Activated T-helper 1 cell treated with anti-CD3 and anti-CD28 coated beads, Interleukin-12 subunit alpha, Interleukin-12 subunit beta, Interleukin-2, Interleukin-4 antibody, amounts not matched to agents 30 ng/mL and 10 ng/mL and 1 ng/mL, durations not matched to agents 14 hours and 24 hours and 36 hours (primary cell): ENCODE measurements at regions not wholly inside any gene's neighbourhood (a gene's known extent, or its start where the extent isn't known, plus 50 kb on each side); places are given as distances from the start of the nearest gene placed in this dataset.
"Not testable (repeated sequence)": the region's sequence is repeated elsewhere in the genome, so short reads cannot be mapped to it uniquely, and the experiment has no call there.

Experiments used
- DNase-seq: peaks from one replicate; pipeline ENCODE4 v3.0.0; 2021; ENCODE audit warnings: low spot score
- H3K27ac Mint-ChIP-seq: one replicate; pipeline ENCODE4 v1.8.0; 2021; ENCODE audit warnings: mild to moderate bottlenecking, mixed read lengths
- H3K27me3 Mint-ChIP-seq: one replicate; pipeline ENCODE4 v1.8.0; 2022; ENCODE audit warnings: mild to moderate bottlenecking, moderate library complexity, mixed read lengths; ENCODE audit not compliant: insufficient read depth
- H3K36me3 Mint-ChIP-seq: one replicate; pipeline ENCODE4 v1.8.0; 2021; ENCODE audit warnings: low read depth, mixed read lengths
- H3K4me1 Mint-ChIP-seq: one replicate; pipeline ENCODE4 v1.8.0; 2021; ENCODE audit warnings: low read depth, mixed read lengths
- H3K4me3 Mint-ChIP-seq: one replicate; pipeline ENCODE4 v1.8.0; 2021; ENCODE audit warnings: mild to moderate bottlenecking, moderate library complexity, mixed read lengths
- H3K9me3 Mint-ChIP-seq: one replicate; pipeline ENCODE4 v1.8.0; 2021; ENCODE audit warnings: mixed read lengths
- intact Hi-C: fragments of 100-400 bp; cut with micrococcal nuclease; formaldehyde crosslinking; loops from one replicate; pipeline ENCODE4 v1.15.1; 2024

GRCh38 chr9:104997536-104997935 is 69.6 kb upstream of the ABCA1 start:
- intact Hi-C loops = loop anchor here (10.0 kb wide), 2 partner anchors 157 to 697 kb away; partner anchors contain the start of gene TMEM38B
- no peak for DNase-seq
- Mint-ChIP-seq H3K4me1 (peaks cover 15% of the 10 kb centered on the region), H3K27ac (no peak overlapping the region), H3K9me3 (no peaks in the 10 kb centered on the region), H3K4me3 (no peak overlapping the region), H3K27me3 (peaks cover 12% of the 10 kb centered on the region), H3K36me3 (no peaks in the 10 kb centered on the region)

GRCh38 chr9:104999136-104999535 is 71.2 kb upstream of the ABCA1 start:
- no peak for DNase-seq
- Mint-ChIP-seq H3K27ac (no peak overlapping the region), H3K27me3 (peaks cover 4% of the 10 kb centered on the region), H3K4me1 (peaks cover 4% of the 10 kb centered on the region), H3K4me3 (no peak overlapping the region), H3K36me3 (no peaks in the 10 kb centered on the region), H3K9me3 (no peaks in the 10 kb centered on the region)
- intact Hi-C loops = loop anchor here (10.0 kb wide), 2 partner anchors 156 to 696 kb away; partner anchors contain the start of gene TMEM38B

GRCh38 chr9:105000529-105000928 is 72.6 kb upstream of the ABCA1 start:
- H3K4me3 Mint-ChIP-seq, H3K9me3 Mint-ChIP-seq, H3K27me3 Mint-ChIP-seq, H3K36me3 Mint-ChIP-seq, H3K27ac Mint-ChIP-seq, intact Hi-C loops, DNase-seq, H3K4me1 Mint-ChIP-seq: not testable (repeated sequence)

- no peak overlapping the region for H3K27ac Mint-ChIP-seq
- no peak overlapping the region for H3K4me3 Mint-ChIP-seq
- no peaks in the 10 kb centered on the region for H3K9me3 Mint-ChIP-seq
- H3K4me1 Mint-ChIP-seq = peaks cover 15% of the 10 kb centered on the region
- no peaks in the 10 kb centered on the region for H3K36me3 Mint-ChIP-seq
- no peak for DNase-seq
- H3K27me3 Mint-ChIP-seq = peaks cover 2% of the 10 kb centered on the region
- intact Hi-C loops = no loop called here
These were observed 76.6 kb upstream of the ABCA1 start for GRCh38 chr9:105004466-105005090.

- intact Hi-C loops = no loop called here
- peaks cover 15% of the 10 kb centered on the region for H3K4me1 Mint-ChIP-seq
- no peak overlapping the region for H3K4me3 Mint-ChIP-seq
- H3K9me3 Mint-ChIP-seq = no peaks in the 10 kb centered on the region
- H3K27me3 Mint-ChIP-seq = no peaks in the 10 kb centered on the region
- DNase-seq = no peak
- no peak overlapping the region for H3K27ac Mint-ChIP-seq
- H3K36me3 Mint-ChIP-seq = no peaks in the 10 kb centered on the region
These were observed 77.2 kb upstream of the ABCA1 start for GRCh38 chr9:105005186-105005585.

- DNase-seq = no peak
- intact Hi-C loops = no loop called here
- Mint-ChIP-seq H3K27ac (no peak overlapping the region), H3K27me3 (peaks cover 2% of the 10 kb centered on the region), H3K4me3 (no peak overlapping the region), H3K4me1 (peaks cover 15% of the 10 kb centered on the region), H3K9me3 (no peaks in the 10 kb centered on the region), H3K36me3 (no peaks in the 10 kb centered on the region)
These were observed 78.6 kb upstream of the ABCA1 start for GRCh38 chr9:105006514-105006913.

- no peaks in the 10 kb centered on the region for H3K36me3 Mint-ChIP-seq
- intact Hi-C loops = loop anchor here (1.0 kb wide), 1 partner anchor 16 kb away; no protein-coding TSS in a partner anchor
- no peak overlapping the region for H3K27ac Mint-ChIP-seq
- H3K4me1 Mint-ChIP-seq = peaks cover 15% of the 10 kb centered on the region
- no peak overlapping the region for H3K4me3 Mint-ChIP-seq
- DNase-seq = no peak
- H3K9me3 Mint-ChIP-seq = no peaks in the 10 kb centered on the region
- peaks cover 2% of the 10 kb centered on the region for H3K27me3 Mint-ChIP-seq
These were observed 79.2 kb upstream of the ABCA1 start for GRCh38 chr9:105007143-105007542.

- H3K36me3 Mint-ChIP-seq, H3K27ac Mint-ChIP-seq, H3K4me3 Mint-ChIP-seq, H3K9me3 Mint-ChIP-seq, intact Hi-C loops, DNase-seq, H3K27me3 Mint-ChIP-seq: not testable (repeated sequence)
- H3K4me1 Mint-ChIP-seq = peaks cover 10% of the 10 kb centered on the region
These were observed 82.1 kb upstream of the ABCA1 start for GRCh38 chr9:105010089-105010488.

GRCh38 chr9:105021917-105022316 is 94.0 kb upstream of the ABCA1 start:
- peaks cover 10% of the 10 kb centered on the region for H3K27me3 Mint-ChIP-seq
- intact Hi-C loops = no loop called here
- no peaks in the 10 kb centered on the region for H3K9me3 Mint-ChIP-seq
- H3K4me3 Mint-ChIP-seq = no peak overlapping the region
- DNase-seq = no peak
- H3K27ac Mint-ChIP-seq = no peak overlapping the region
- H3K36me3 Mint-ChIP-seq = peaks cover 2% of the 10 kb centered on the region
- H3K4me1 Mint-ChIP-seq = no peaks in the 10 kb centered on the region

- H3K27ac Mint-ChIP-seq, H3K4me3 Mint-ChIP-seq, intact Hi-C loops, H3K36me3 Mint-ChIP-seq, H3K9me3 Mint-ChIP-seq, DNase-seq, H3K4me1 Mint-ChIP-seq: not testable (repeated sequence)
- peaks cover 10% of the 10 kb centered on the region for H3K27me3 Mint-ChIP-seq
These were observed 94.6 kb upstream of the ABCA1 start for GRCh38 chr9:105022545-105022944.

- Mint-ChIP-seq H3K4me3 (no peak overlapping the region), H3K36me3 (no peaks in the 10 kb centered on the region)
These were observed 95.8 kb upstream of the ABCA1 start for GRCh38 chr9:105023788-105024187.

GRCh38 chr9:105024529-105024928 is 96.6 kb upstream of the ABCA1 start:
- Mint-ChIP-seq H3K27ac (no peak overlapping the region), H3K4me1 (no peaks in the 10 kb centered on the region), H3K4me3 (no peak overlapping the region), H3K9me3 (no peaks in the 10 kb centered on the region), H3K27me3 (peaks cover 13% of the 10 kb centered on the region), H3K36me3 (no peaks in the 10 kb centered on the region)
- DNase-seq = no peak
- intact Hi-C loops = no loop called here

More at GRCh38 chr9:105023788-105024187, 95.8 kb upstream of the ABCA1 start:
- no peak overlapping the region for H3K27ac Mint-ChIP-seq
- H3K4me1 Mint-ChIP-seq = no peaks in the 10 kb centered on the region
- intact Hi-C loops = no loop called here
- no peaks in the 10 kb centered on the region for H3K9me3 Mint-ChIP-seq
- peaks cover 13% of the 10 kb centered on the region for H3K27me3 Mint-ChIP-seq
- DNase-seq = no peak

- intact Hi-C loops = no loop called here
- Mint-ChIP-seq H3K9me3 (no peaks in the 10 kb centered on the region), H3K36me3 (no peaks in the 10 kb centered on the region), H3K27me3 (peaks cover 13% of the 10 kb centered on the region), H3K27ac (no peak overlapping the region), H3K4me3 (no peak overlapping the region), H3K4me1 (no peaks in the 10 kb centered on the region)
- no peak for DNase-seq
These were observed 98.5 kb upstream of the ABCA1 start for GRCh38 chr9:105026451-105026850.

GRCh38 chr9:105027084-105027483 is 99.1 kb upstream of the ABCA1 start:
- Mint-ChIP-seq H3K4me3 (no peak overlapping the region), H3K9me3 (no peaks in the 10 kb centered on the region), H3K27ac (no peak overlapping the region), H3K36me3 (no peaks in the 10 kb centered on the region), H3K27me3 (peaks cover 10% of the 10 kb centered on the region), H3K4me1 (no peaks in the 10 kb centered on the region)
- DNase-seq = no peak
- intact Hi-C loops = no loop called here
